Memory B cell (primary cell): ENCODE measurements at regions not wholly inside any gene's neighbourhood (a gene's known extent, or its start where the extent isn't known, plus 50 kb on each side); places are given as distances from the start of the nearest gene placed in this dataset.
"Not testable (repeated sequence)": the region's sequence is repeated elsewhere in the genome, so short reads cannot be mapped to it uniquely, and the experiment has no call there.

Experiments used
- ATAC-seq: fragments of 150-1000 bp; cut with Tn5 transposase; 2 replicates; pipeline ENCODE4 v1.10.0; 2021; ENCODE audit warnings: low read depth, mild to moderate bottlenecking, moderate library complexity
- DNase-seq, 2 donors: peaks; one replicate each; pipeline ENCODE4 v3.0.0; 2022; ENCODE audit warnings: low spot score in 2 of 2
- H3K27ac Mint-ChIP-seq: one replicate; pipeline ENCODE4 v1.8.0; 2022; ENCODE audit warnings: mild to moderate bottlenecking, moderate library complexity, mixed read lengths
- H3K27me3 Mint-ChIP-seq: one replicate; pipeline ENCODE4 v1.8.0; 2022; ENCODE audit warnings: mixed read lengths
- H3K36me3 Mint-ChIP-seq: one replicate; pipeline ENCODE4 v1.8.0; 2022; ENCODE audit warnings: mild to moderate bottlenecking, mixed read lengths
- H3K4me1 Mint-ChIP-seq: one replicate; pipeline ENCODE4 v1.8.0; 2022; ENCODE audit warnings: mixed read lengths
- H3K4me3 Mint-ChIP-seq: one replicate; pipeline ENCODE4 v1.8.0; 2022; ENCODE audit warnings: mild to moderate bottlenecking, moderate library complexity, mixed read lengths
- H3K9me3 Mint-ChIP-seq: one replicate; pipeline ENCODE4 v1.8.0; 2022; ENCODE audit warnings: mixed read lengths

DNA sequence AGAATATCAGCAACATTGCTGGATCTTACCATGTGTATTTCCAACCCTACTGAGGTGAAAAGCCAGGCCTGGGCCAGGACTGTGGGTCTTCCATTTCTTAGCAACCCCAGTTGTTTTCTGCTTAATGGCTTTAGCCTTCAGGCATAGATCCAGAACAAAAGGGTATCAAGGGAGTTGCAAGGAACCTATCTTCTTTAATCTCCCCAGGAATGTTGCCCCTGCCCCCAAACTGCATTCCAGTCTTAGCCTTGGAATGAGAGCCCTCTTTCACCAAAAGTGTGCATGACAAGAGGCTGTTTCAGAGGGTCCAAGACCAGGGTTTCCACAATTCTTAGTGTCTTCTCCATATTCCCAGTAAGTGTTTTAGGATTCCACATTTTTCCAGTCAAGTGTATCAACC, 87.9 kb upstream of the SOX13 start:
- Mint-ChIP-seq H3K4me3 (no peak overlapping the region), H3K27ac (no peak overlapping the region), H3K4me1 (no peaks in the 10 kb centered on the region), H3K36me3 (no peaks in the 10 kb centered on the region), H3K9me3 (no peaks in the 10 kb centered on the region), H3K27me3 (peaks cover 8% of the 10 kb centered on the region)
- no peak for ATAC-seq
- DNase-seq = no peak

DNA sequence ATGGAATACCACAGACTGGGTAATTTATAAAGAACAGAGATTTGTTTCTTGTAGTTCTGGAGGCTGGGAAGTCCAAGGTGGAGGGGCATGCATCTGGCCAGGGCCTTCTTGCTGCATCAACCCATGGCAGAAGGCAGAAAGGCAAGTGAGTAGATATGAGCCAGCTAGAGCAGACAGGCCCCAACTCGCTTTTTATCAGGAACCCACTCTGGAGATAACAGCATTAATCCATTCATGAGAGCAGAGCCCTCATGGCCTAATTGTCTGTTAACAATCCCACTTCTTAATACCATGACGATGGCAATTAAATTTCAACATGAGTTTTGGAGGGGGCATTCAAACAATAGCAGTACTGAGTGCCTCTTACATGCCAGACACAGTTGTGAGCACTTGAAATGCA, 87.2 kb upstream of the SOX13 start:
- H3K4me3 Mint-ChIP-seq = no peak overlapping the region
- ATAC-seq (no peak), DNase-seq (no peak)
- peaks cover 8% of the 10 kb centered on the region for H3K27me3 Mint-ChIP-seq
- H3K36me3 Mint-ChIP-seq = no peaks in the 10 kb centered on the region
- H3K9me3 Mint-ChIP-seq = no peaks in the 10 kb centered on the region
- no peaks in the 10 kb centered on the region for H3K4me1 Mint-ChIP-seq
- no peak overlapping the region for H3K27ac Mint-ChIP-seq

DNA sequence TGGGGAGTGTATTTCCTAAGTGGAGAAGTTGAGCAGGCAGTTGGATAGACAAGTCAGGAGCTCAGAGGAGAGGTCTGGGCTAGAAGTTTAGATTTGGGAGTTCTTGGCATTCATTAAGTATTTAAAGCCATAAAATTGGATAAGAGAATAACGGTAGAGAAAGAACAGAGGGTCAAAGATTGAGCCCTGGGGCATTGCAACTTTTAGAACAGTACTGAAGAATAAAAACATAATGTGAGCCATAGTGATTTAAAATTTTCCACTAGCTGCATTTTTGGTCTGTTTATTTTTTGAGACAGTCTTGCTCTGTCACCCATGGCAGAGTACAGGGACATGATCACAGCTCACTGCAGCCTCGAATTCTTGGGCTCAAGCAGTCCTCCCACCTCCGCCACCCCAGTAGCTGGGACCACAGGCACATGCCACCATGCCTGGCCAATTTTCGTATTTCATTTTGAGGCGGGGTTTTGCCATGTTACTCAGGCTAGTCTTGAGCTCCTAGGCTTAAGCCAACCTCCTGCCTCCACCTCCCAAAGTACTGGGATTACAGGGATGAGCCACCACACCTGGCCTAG, 85.9 kb upstream of the SOX13 start:
- no peak for DNase-seq
- no peak for ATAC-seq
- no peaks in the 10 kb centered on the region for H3K4me1 Mint-ChIP-seq
- peaks cover 9% of the 10 kb centered on the region for H3K27me3 Mint-ChIP-seq
- no peaks in the 10 kb centered on the region for H3K9me3 Mint-ChIP-seq
- H3K4me3 Mint-ChIP-seq = no peak overlapping the region
- H3K27ac Mint-ChIP-seq = no peak overlapping the region
- H3K36me3 Mint-ChIP-seq = no peaks in the 10 kb centered on the region

DNA sequence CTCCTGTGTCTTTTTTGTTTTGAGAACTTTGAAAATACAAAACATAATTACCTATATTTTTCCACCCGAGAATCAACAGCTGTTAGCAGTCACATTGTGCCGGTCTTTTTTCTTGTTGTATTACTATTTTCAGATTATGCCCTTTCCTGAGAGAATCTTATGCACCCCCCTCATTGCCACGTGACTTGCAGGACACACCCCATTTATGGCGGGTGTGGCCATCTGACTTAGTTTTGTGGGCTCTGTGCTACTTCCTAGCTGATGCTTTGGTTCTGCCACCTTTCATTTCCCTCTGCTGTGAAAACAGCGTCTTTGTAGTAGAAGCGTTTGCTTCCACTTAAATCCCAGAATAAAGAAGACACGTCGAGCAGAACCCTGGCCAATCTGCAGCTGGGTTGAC, 82.8 kb upstream of the SOX13 start:
- no peak overlapping the region for H3K4me3 Mint-ChIP-seq
- H3K9me3 Mint-ChIP-seq = no peaks in the 10 kb centered on the region
- H3K27me3 Mint-ChIP-seq = peaks cover 9% of the 10 kb centered on the region
- H3K27ac Mint-ChIP-seq = no peak overlapping the region
- ATAC-seq = no peak
- H3K4me1 Mint-ChIP-seq = no peaks in the 10 kb centered on the region
- no peaks in the 10 kb centered on the region for H3K36me3 Mint-ChIP-seq
- DNase-seq = no peak

DNA sequence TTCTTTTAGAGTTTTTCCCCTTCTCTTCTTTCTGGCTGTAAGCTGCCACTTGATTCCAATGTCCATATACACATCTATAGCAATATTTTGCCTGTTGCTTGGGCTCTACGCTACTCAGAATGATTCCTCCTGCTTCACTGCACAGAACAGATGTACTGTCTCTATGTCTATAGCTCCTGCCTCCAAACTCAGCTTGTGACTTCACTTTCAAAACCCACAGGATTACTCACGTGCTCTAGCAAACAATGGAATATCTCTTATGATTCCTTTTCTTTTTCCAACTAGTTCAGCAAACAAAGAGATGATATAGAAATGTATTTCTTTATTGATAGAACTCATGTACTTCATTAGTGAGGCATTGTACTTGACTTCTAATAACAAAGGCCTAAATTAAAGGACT, 80.5 kb upstream of the SOX13 start:
- Mint-ChIP-seq H3K36me3 (no peaks in the 10 kb centered on the region), H3K27me3 (peaks cover 12% of the 10 kb centered on the region), H3K27ac (no peak overlapping the region), H3K4me1 (no peaks in the 10 kb centered on the region), H3K4me3 (no peak overlapping the region), H3K9me3 (no peaks in the 10 kb centered on the region)
- no peak for ATAC-seq
- no peak for DNase-seq

DNA sequence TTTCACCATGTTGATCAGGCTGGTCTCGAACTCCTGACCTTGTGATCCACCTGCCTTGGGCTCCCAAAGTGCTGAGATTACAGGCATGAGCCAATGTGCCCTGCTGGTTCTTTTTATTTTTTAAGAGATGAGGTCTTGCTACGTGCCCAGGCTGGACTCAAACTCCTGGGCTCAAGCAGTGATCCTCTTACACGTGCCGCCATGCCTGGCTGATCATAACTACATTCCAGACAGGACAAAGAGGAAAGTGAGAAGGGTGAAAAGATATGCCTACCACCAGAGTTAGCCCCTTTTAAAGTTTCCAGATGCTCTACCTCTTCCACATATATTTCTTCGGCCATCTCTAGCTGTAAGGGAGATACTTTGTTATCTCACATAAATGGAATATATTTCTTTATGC, 79.7 kb upstream of the SOX13 start:
- DNase-seq = no peak
- Mint-ChIP-seq H3K4me1 (no peaks in the 10 kb centered on the region), H3K4me3 (no peak overlapping the region), H3K27ac (no peak overlapping the region), H3K27me3 (peaks cover 13% of the 10 kb centered on the region), H3K9me3 (no peaks in the 10 kb centered on the region), H3K36me3 (no peaks in the 10 kb centered on the region)
- ATAC-seq = no peak

DNA sequence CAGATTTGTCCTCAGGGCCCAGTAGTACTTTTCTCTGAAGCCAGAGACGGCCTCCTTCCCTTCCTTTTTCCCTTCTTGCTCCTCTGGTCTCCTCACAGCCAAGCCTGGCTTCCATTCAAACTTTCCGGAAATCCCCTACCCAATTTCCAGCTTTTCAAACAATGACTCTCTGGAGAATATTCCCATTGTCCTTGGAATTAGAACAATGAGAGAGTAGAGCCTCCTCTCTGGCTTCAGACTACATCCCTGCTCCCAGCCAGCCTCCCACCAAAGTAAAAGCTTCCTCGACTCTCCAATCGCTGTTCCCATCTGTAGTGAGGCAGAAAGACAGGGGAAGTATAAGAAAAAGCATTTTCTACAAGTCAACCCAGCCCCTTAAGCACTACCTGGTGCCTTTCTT, 77.7 kb upstream of the SOX13 start:
- Mint-ChIP-seq H3K36me3 (peaks cover 3% of the 10 kb centered on the region), H3K9me3 (peaks cover 3% of the 10 kb centered on the region), H3K27me3 (peaks cover 16% of the 10 kb centered on the region), H3K4me3 (no peak overlapping the region), H3K4me1 (no peaks in the 10 kb centered on the region), H3K27ac (no peak overlapping the region)
- ATAC-seq (no peak), DNase-seq (no peak)

DNA sequence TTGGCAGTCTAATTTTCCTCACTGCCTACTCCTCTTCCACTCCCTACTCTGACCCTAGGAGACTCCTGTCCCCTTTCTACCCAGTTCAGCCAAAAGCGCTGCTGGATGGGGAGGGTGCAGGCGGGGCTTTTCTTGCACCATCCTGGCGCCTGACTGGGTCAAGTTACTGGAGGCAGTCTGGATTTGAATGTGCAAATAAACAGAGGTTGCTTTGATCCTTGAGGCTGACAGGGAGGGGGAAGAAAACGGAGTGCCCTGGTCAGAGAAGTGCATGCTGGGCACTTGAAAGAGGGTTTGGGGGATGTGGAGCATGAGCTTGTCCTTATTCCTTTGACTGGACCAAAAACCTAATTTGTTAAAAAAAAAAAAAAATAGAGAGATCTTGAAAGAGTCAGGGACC, 76.8 kb upstream of the SOX13 start:
- peaks cover 18% of the 10 kb centered on the region for H3K27me3 Mint-ChIP-seq
- H3K4me1 Mint-ChIP-seq = peaks cover 5% of the 10 kb centered on the region
- H3K9me3 Mint-ChIP-seq = peaks cover 9% of the 10 kb centered on the region
- ATAC-seq = no peak
- no peak overlapping the region for H3K27ac Mint-ChIP-seq
- no peak overlapping the region for H3K4me3 Mint-ChIP-seq
- no peak for DNase-seq
- H3K36me3 Mint-ChIP-seq = peaks cover 8% of the 10 kb centered on the region

DNA sequence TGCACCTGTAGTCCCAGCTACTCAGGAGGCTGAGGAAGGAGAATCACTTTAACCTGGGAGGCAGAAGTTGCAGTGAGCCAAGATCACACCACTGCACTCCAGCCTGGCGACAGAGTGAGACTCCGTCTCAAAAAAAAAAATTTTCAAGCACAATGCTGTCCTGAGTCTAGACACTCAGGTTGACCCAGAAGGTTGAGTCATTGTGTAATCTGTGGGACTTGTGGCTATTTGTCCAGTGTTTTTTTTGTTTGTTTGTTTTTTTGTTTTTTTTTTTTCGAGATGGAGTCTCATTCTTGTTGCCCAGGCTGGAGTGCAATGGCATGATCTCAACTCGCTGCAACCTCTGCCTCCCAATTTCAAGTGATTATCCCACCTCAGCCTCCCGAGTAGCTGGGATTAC, 74.3 kb upstream of the SOX13 start:
- DNase-seq, H3K27ac Mint-ChIP-seq, H3K4me3 Mint-ChIP-seq, H3K36me3 Mint-ChIP-seq, ATAC-seq, H3K4me1 Mint-ChIP-seq: not testable (repeated sequence)
- H3K9me3 Mint-ChIP-seq = peaks cover 11% of the 10 kb centered on the region
- peaks cover 18% of the 10 kb centered on the region for H3K27me3 Mint-ChIP-seq

DNA sequence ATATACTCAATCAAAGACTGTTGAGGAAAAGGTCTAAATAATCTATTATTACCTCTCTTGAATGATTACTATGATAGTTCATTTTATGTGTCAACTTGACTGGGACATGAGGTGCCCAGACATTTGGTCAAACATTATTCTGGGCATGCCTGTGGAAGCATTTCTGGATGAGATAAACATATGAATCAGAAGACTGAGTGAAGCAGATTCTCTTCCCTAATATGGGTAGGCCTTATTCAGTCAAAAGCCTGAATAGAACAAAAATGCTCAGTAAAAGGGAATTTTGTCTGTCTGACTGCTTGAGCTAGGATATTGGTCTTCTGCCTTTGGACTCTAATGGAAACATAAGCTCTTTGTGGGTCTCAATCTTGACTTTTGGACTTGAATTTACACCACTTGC, 73.3 kb upstream of the SOX13 start:
- Mint-ChIP-seq H3K4me1 (peaks cover 5% of the 10 kb centered on the region), H3K27me3 (peaks cover 18% of the 10 kb centered on the region), H3K4me3 (no peak overlapping the region), H3K9me3 (peaks cover 11% of the 10 kb centered on the region), H3K27ac (peak overlapping the region; percentile 36), H3K36me3 (peaks cover 8% of the 10 kb centered on the region)
- DNase-seq (no peak), ATAC-seq (no peak)

DNA sequence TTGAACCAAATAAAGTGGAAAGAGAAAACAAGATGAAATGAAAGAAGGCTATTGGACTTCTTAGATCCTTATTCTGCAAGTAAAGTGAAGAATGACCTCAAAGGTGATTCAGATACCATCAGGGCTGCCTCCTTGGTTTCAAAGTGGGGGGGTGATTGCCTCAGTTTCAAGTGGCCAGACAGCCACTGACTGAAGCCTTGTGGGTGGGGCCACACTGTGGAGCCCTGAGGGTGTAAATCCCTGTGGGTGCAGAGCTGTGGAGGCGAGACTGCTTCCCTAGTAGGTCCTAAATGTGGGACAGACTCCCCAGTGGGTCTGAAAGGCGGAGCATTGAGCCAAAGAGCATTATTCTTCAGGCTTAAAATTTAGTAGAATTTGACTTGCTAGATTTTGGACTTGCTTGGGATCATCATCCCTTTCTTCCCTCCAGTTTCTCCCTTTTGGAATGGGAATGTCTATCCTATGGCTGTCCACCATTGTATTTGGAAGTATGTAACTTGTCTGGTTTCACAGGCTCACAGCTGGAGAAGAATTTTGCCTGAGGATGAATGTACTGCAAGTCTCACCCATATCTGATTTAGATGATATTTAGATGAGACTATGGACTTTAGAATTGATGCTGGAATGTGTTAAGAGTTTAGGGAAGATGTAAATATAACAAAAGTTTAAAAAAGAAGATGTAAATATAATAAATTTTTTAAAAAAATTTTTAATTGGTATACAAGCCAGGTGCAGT, 71.6 kb upstream of the SOX13 start:
- Mint-ChIP-seq H3K36me3 (peaks cover 8% of the 10 kb centered on the region), H3K4me3 (no peak overlapping the region), H3K27me3 (peaks cover 13% of the 10 kb centered on the region), H3K9me3 (peaks cover 11% of the 10 kb centered on the region), H3K4me1 (peaks cover 5% of the 10 kb centered on the region), H3K27ac (no peak overlapping the region)
- ATAC-seq = no peak
- DNase-seq = no peak

DNA sequence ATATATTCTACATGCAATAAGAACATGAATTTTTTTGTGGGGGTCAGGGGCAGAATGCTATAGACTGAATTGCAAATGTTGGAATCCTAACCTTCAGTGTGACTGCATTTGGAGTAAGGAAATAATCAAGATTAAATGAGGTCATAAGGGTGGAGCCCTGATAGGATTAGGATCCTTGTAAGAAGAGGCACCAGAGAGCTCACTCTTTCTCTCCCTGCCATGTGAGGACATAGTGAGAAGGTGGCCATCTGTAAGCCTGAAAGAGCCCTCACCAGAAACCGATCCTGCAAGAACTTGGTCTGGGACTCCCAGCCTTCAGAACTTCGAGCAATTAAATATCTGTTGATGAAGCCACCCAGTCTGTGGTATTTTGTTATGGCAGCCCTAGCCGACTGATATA, 70.3 kb upstream of the SOX13 start:
- Mint-ChIP-seq H3K9me3 (peaks cover 11% of the 10 kb centered on the region), H3K27me3 (peaks cover 9% of the 10 kb centered on the region), H3K4me3 (no peak overlapping the region), H3K27ac (no peak overlapping the region), H3K36me3 (peaks cover 8% of the 10 kb centered on the region), H3K4me1 (peaks cover 5% of the 10 kb centered on the region)
- no peak for ATAC-seq
- DNase-seq = no peak

DNA sequence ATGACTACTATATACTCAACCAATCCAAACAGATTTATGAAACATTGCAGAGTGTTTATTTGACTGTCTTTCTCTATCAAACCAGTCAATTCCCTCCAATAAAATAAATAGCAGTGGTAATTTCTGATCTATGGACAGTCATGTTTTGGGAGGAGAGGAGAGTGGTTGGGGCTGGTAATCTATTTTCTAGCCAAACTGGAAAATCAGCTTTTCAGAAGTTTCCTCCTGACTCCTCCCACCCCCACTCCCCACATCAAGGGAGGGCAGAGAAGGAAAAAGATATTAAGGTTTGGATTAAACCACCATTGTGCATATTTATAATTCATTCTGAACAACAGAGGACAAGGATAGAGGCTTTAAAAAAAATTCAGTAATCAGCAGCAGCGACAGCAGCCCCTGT, 69.4 kb upstream of the SOX13 start:
- peaks cover 5% of the 10 kb centered on the region for H3K4me1 Mint-ChIP-seq
- DNase-seq = no peak
- no peak for ATAC-seq
- H3K9me3 Mint-ChIP-seq = peaks cover 11% of the 10 kb centered on the region
- H3K4me3 Mint-ChIP-seq = no peak overlapping the region
- peaks cover 8% of the 10 kb centered on the region for H3K36me3 Mint-ChIP-seq
- H3K27me3 Mint-ChIP-seq = peaks cover 8% of the 10 kb centered on the region
- no peak overlapping the region for H3K27ac Mint-ChIP-seq

DNA sequence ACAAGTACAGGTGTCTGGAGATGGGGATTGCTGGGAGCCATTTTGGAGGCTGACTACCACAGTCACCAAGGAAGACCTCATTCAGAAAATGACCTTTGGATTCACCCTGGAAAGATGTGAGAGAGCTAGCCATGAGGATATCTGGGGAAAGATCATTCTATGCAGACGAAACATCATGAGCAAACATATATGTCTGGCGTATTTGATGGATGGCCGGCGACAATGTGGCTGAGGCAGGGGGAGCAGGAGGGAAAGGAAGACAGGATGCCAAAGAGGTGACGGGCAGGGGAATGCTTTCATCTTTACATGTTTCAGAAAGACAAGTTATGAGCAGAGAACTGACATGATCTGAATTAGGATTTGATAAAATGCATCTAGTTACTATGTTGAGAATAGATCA, 61.5 kb upstream of the SOX13 start:
- ATAC-seq = no peak
- DNase-seq = no peak
- Mint-ChIP-seq H3K27ac (no peak overlapping the region), H3K36me3 (no peaks in the 10 kb centered on the region), H3K9me3 (no peaks in the 10 kb centered on the region), H3K4me1 (no peaks in the 10 kb centered on the region), H3K4me3 (no peak overlapping the region), H3K27me3 (peaks cover 1% of the 10 kb centered on the region)

DNA sequence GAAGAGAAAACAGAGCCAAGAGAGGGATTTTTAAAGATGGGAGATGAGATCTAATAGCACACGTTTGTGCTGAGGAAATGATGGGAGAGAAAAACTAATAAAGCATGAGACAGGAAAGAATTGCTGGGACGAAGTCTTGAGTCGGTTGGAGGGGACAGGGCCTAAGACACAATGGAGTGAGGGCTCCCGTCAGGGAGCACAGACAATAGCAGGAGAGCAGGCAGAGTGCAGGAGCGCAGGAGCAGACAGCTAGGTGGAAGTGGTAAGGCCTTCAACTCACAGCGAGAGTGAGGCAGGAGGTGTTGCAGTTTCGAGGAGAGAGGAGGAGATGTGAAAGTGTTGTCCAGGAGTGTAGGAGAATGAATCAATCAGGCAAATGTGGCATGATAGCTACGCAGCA, 59.9 kb upstream of the SOX13 start:
- ATAC-seq (no peak), DNase-seq (no peak)
- peaks cover 1% of the 10 kb centered on the region for H3K27me3 Mint-ChIP-seq
- H3K27ac Mint-ChIP-seq = no peak overlapping the region
- no peaks in the 10 kb centered on the region for H3K4me1 Mint-ChIP-seq
- no peaks in the 10 kb centered on the region for H3K9me3 Mint-ChIP-seq
- no peak overlapping the region for H3K4me3 Mint-ChIP-seq
- H3K36me3 Mint-ChIP-seq = no peaks in the 10 kb centered on the region
